Endothelial cell of umbilical vein (primary cell): ENCODE measurements at regions not wholly inside any gene's neighbourhood (a gene's known extent, or its start where the extent isn't known, plus 50 kb on each side); places are given as distances from the start of the nearest gene placed in this dataset.

ENCODE experiments used
- BruUV-seq: library from RNA; stranded (reverse); fragments of 400-500 nt; replicated peaks from 2 replicates; lab custom pipeline; 2021; lab: Mats Ljungman, UMichigan
- CTCF ChIA-PET: fragments of 300-600, 350-600 bp; sonication (Branson Sonifier 250); formaldehyde crosslinking; loops from one replicate; lab custom pipeline; 2021; ENCODE audit warnings: antibody characterized with exemption, inconsistent platforms; lab: Charles Lee
- POLR2A ChIA-PET: fragments of 300-600, 350-600 bp; sonication (Branson Sonifier 250); formaldehyde crosslinking; loops from one replicate; lab custom pipeline; 2021; ENCODE audit warnings: antibody characterized with exemption, inconsistent platforms; lab: Charles Lee
- DNase-seq: peaks from one replicate; pipeline ENCODE4 v3.0.0-alpha.2; 2011; ENCODE audit warnings: low read depth, low spot score
- FAIRE-seq: peaks from 2 replicates; lab custom pipeline; 2011; peaks lifted over from hg19 to GRCh38; lab: Jason Lieb, UNC
- H2AFZ ChIP-seq: 2 replicates; pipeline ENCODE4 v1.6.0; 2012; ENCODE audit warnings: low read depth, low read length, control low read depth, inconsistent platforms
- H3K27ac ChIP-seq: 2 replicates; pipeline ENCODE4 v1.5.1; 2011; ENCODE audit warnings: low read depth, mild to moderate bottlenecking, control low read depth, low read length, moderate library complexity; ENCODE audit not compliant: insufficient read depth
- H3K27me3 ChIP-seq, 2 experiments: 2 replicates each; pipeline versions ENCODE4 v1.6.0 to v1.6.1; 2011; ENCODE audit warnings: low read length in 2 of 2, mixed read lengths in 1 of 2; ENCODE audit not compliant: control insufficient read depth in 2 of 2, insufficient read depth in 2 of 2
- H3K36me3 ChIP-seq, 2 experiments: 2 replicates in 1 of 2; 3 replicates in 1 of 2; pipeline ENCODE4 v1.5.1; 2011; ENCODE audit warnings: low read length in 2 of 2, mild to moderate bottlenecking in 1 of 2, moderate library complexity in 1 of 2; ENCODE audit not compliant: control insufficient read depth in 2 of 2, insufficient read depth in 2 of 2; ENCODE audit errors: extremely low read depth in 1 of 2
- H3K4me1 ChIP-seq: 3 replicates; pipeline ENCODE4 v1.5.1; 2011; ENCODE audit warnings: mild to moderate bottlenecking, low read length; ENCODE audit not compliant: control insufficient read depth, insufficient read depth; ENCODE audit errors: extremely low read depth
- H3K4me2 ChIP-seq: 2 replicates; pipeline ENCODE4 v1.6.1; 2011; ENCODE audit warnings: low read length, control low read depth, mixed read lengths; ENCODE audit not compliant: insufficient read depth
- H3K4me3 ChIP-seq, 3 experiments: fragments of 200-600 bp in 1 of 3; sonication (generic), shearing (Covaris generic) in 1 of 3; replicated peaks in 1 of 3; 2 replicates each; pipeline ENCODE4 v1.5.1; 2011 to 2016; ENCODE audit warnings: control low read depth in 3 of 3, low read length in 3 of 3, mild to moderate bottlenecking in 2 of 3, inconsistent platforms in 1 of 3, low read depth in 1 of 3, moderate library complexity in 1 of 3; ENCODE audit not compliant: insufficient read depth in 1 of 3
- H3K79me2 ChIP-seq: 2 replicates; pipeline ENCODE4 v1.6.0; 2012; ENCODE audit warnings: low read length, inconsistent platforms; ENCODE audit not compliant: control insufficient read depth, insufficient read depth
- H3K9ac ChIP-seq: replicated peaks from 2 replicates; pipeline ENCODE3; 2011; ENCODE audit warnings: low read length, control low read depth; ENCODE audit not compliant: insufficient read depth; ENCODE audit errors: extremely low read depth
- H3K9me1 ChIP-seq: replicated peaks from 3 replicates; pipeline ENCODE4 v1.6.0; 2011; ENCODE audit warnings: mild to moderate bottlenecking, low read length; ENCODE audit not compliant: control insufficient read depth, insufficient read depth; ENCODE audit errors: extremely low read depth
- H3K9me3 ChIP-seq: replicated peaks from 2 replicates; pipeline ENCODE4 v1.5.1; 2012; ENCODE audit warnings: low read length, inconsistent platforms; ENCODE audit not compliant: control insufficient read depth, insufficient read depth
- H4K20me1 ChIP-seq: replicated peaks from 2 replicates; pipeline ENCODE3; 2011; ENCODE audit warnings: mild to moderate bottlenecking, low read length; ENCODE audit not compliant: control insufficient read depth, insufficient read depth; ENCODE audit errors: extremely low read depth
- CTCF ChIP-seq, 2 donors: IDR thresholded peaks; 1 replicate in 1 of 2; 2 replicates in 1 of 2; pipeline ENCODE4 v1.5.1; 2011; ENCODE audit warnings: low read length in 2 of 2, mild to moderate bottlenecking in 2 of 2, moderate library complexity in 2 of 2, control low read depth in 1 of 2, inconsistent platforms in 1 of 2, low read depth in 1 of 2; ENCODE audit not compliant: insufficient read depth in 1 of 2; ENCODE audit errors: extremely low read depth in 1 of 2
- EZH2 ChIP-seq: IDR thresholded peaks from 2 replicates; pipeline ENCODE4 v1.6.1; 2012; ENCODE audit warnings: borderline replicate concordance, low read depth, mild to moderate bottlenecking, moderate library complexity, low read length, inconsistent platforms; ENCODE audit not compliant: severe bottlenecking
- FOS ChIP-seq: IDR thresholded peaks from 2 replicates; pipeline ENCODE4 v1.6.1; 2011; ENCODE audit warnings: mild to moderate bottlenecking, low read length, moderate library complexity, borderline replicate concordance; ENCODE audit not compliant: insufficient read depth
- GATA2 ChIP-seq: IDR thresholded peaks from 2 replicates; pipeline ENCODE4 v1.7.0; 2011; ENCODE audit warnings: low read depth, mild to moderate bottlenecking, moderate library complexity, mixed read lengths, low read length; ENCODE audit not compliant: insufficient read length, insufficient read depth
- JUN ChIP-seq: IDR thresholded peaks from 2 replicates; pipeline ENCODE4 v1.6.1; 2011; ENCODE audit warnings: borderline replicate concordance, low read depth; ENCODE audit not compliant: insufficient read length, insufficient read depth
- MAX ChIP-seq: IDR thresholded peaks from 2 replicates; pipeline ENCODE4 v1.6.1; 2011; ENCODE audit not compliant: insufficient read depth, insufficient read length
- MYC ChIP-seq: IDR thresholded peaks from one replicate; pipeline ENCODE4 v1.6.1; 2011; ENCODE audit warnings: mild to moderate bottlenecking, low read depth, low read length
- POLR2A ChIP-seq: IDR thresholded peaks from 2 replicates; pipeline ENCODE4 v1.6.1; 2012; ENCODE audit warnings: low read depth, mild to moderate bottlenecking, control low read depth, low read length
- POLR2AphosphoS5 ChIP-seq: IDR thresholded peaks from 2 replicates; pipeline ENCODE4 v1.6.1; 2012; ENCODE audit warnings: low read depth, mild to moderate bottlenecking, control low read depth, low read length, moderate library complexity; ENCODE audit not compliant: insufficient read depth
- dilution Hi-C: fragments of 300-500 bp; cut with MboI; formaldehyde crosslinking; loops from one replicate; pipeline ENCODE4 v1.15.0; 2019; ENCODE audit warnings: low sequenced_read_pairs; ENCODE audit not compliant: extremely low pct_ligation_motif_present
- intact Hi-C: fragments of 100-400 bp; cut with micrococcal nuclease; formaldehyde crosslinking; loops from one replicate; pipeline ENCODE4 v1.10.0; 2022

DNA sequence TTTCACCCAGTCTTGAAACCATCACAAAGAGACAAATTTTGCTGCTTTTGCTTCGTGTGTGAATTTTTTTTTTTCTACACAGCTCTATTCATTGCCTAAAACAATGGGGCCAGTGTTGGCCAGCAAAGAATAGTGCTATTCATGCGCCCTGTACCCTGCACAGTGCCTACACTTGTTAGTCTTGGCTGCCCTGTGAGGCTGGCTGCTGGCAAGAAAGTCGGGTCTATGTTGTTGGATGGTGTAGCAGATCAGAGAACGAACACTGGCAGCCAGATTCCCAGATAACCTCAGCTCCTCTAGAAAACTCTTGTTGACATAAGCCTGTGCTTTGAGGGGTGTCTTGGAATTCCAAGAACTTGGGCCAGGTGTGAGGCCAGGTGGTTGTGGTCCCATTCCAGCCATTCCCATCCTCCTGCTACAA is 455.7 kb upstream of the TCF4 start:
- Histone ChIP-seq H3K36me3 (no peaks in the 10 kb centered on the region), H3K4me1 (no peaks in the 10 kb centered on the region), H3K27me3 (no peaks in the 10 kb centered on the region), H3K9me1 (no peaks in the 10 kb centered on the region), H3K9ac (no peak overlapping the region), H3K79me2 (no peaks in the 10 kb centered on the region), H3K4me2 (no peak overlapping the region), H3K9me3 (no peaks in the 10 kb centered on the region), H3K27ac (no peak overlapping the region), H2AFZ (no peak overlapping the region), H3K4me3 (no peak overlapping the region), H4K20me1 (no peaks in the 10 kb centered on the region)
- intact Hi-C loops: no loop called here
- ChIA-PET POLR2A (no interaction called here), CTCF (interaction anchor here (1.8 kb wide), 1 partner anchor 9 kb away, joined by 4 read pairs; no protein-coding TSS in a partner anchor)
- peak; percentile 70 for DNase-seq
- no TSS peak for BruUV-seq
- FAIRE-seq: no peak
- dilution Hi-C loops: no loop called here
- TF ChIP-seq MYC: no peak
- TF ChIP-seq POLR2A: no peak
- TF ChIP-seq EZH2: no peak
- no peak for TF ChIP-seq JUN
- TF ChIP-seq CTCF (IDR thresholded peaks at IDR 0.05; ENCODE audit: extremely low read depth in 1 of 2, insufficient read depth in 1 of 2, low read depth in 1 of 2, low read length in 2 of 2): no peak
- no peak for TF ChIP-seq MAX
- no peak for TF ChIP-seq FOS
- TF ChIP-seq POLR2AphosphoS5: no peak
- no peak for TF ChIP-seq GATA2
